Panc1 (cell line): ENCODE measurements at regions not wholly inside any gene's neighbourhood (a gene's known extent, or its start where the extent isn't known, plus 50 kb on each side); places are given as distances from the start of the nearest gene placed in this dataset.

Source experiments
- ATAC-seq: fragments of 200-7000 bp; cut with Tn5 transposase; 2 replicates; pipeline ENCODE4 v1.9.1; 2020; ENCODE audit warnings: mild to moderate bottlenecking, moderate library complexity
- BruUV-seq: library from RNA; stranded (reverse); fragments of 400-500 nt; replicated peaks from 2 replicates; lab custom pipeline; 2021; lab: Mats Ljungman, UMichigan
- CTCF ChIA-PET: fragments of 300-600 bp; sonication (Branson Sonifier 250); formaldehyde crosslinking; loops from one replicate; lab custom pipeline; 2022; ENCODE audit warnings: antibody characterized with exemption; lab: Charles Lee
- POLR2A ChIA-PET: fragments of 300-600 bp; sonication (Branson Sonifier 250); formaldehyde crosslinking; loops from one replicate; lab custom pipeline; 2022; ENCODE audit warnings: antibody characterized with exemption; lab: Charles Lee
- DNase-seq: peaks from one replicate; pipeline ENCODE4 v3.0.0-alpha.2; 2010; ENCODE audit warnings: low read depth, low spot score
- H3K27ac ChIP-seq: 2 replicates; pipeline ENCODE4 v1.5.1; 2011; ENCODE audit warnings: mild to moderate bottlenecking, low read length, inconsistent platforms
- H3K27me3 ChIP-seq: fragments of 200-500 bp; sonication (Bioruptor generic); 2 replicates; pipeline ENCODE4 v1.6.0; 2014; ENCODE audit warnings: low read length, inconsistent platforms; ENCODE audit not compliant: control insufficient read depth, insufficient read depth
- H3K36me3 ChIP-seq: fragments of 200-500 bp; sonication (Bioruptor generic); 2 replicates; pipeline ENCODE4 v1.5.1; 2014; ENCODE audit warnings: inconsistent platforms, mild to moderate bottlenecking, low read length, moderate library complexity; ENCODE audit not compliant: control insufficient read depth, insufficient read depth
- H3K4me1 ChIP-seq: 2 replicates; pipeline ENCODE4 v1.5.1; 2011; ENCODE audit warnings: inconsistent platforms, mild to moderate bottlenecking, low read length, moderate library complexity; ENCODE audit not compliant: control insufficient read depth, insufficient read depth
- H3K4me3 ChIP-seq, 2 experiments: 2 replicates each; pipeline ENCODE4 v1.5.1; 2011 to 2012; ENCODE audit warnings: low read depth in 2 of 2, low read length in 2 of 2, mild to moderate bottlenecking in 2 of 2, inconsistent platforms in 1 of 2, moderate library complexity in 1 of 2
- H3K9me3 ChIP-seq: fragments of 200-500 bp; sonication (Bioruptor generic); 2 replicates; pipeline ENCODE4 v1.5.1; 2014; ENCODE audit warnings: low read depth, mild to moderate bottlenecking, inconsistent platforms, low read length, moderate library complexity; ENCODE audit not compliant: control insufficient read depth, insufficient read depth
- CTCF ChIP-seq: fragments of 450-650 bp; IDR thresholded peaks from 2 replicates; pipeline ENCODE4 v1.5.1; 2017; ENCODE audit warnings: mild to moderate bottlenecking
- POLR2AphosphoS5 ChIP-seq: IDR thresholded peaks from 2 replicates; pipeline ENCODE4 v1.6.1; 2012; ENCODE audit warnings: mild to moderate bottlenecking, low read depth, low read length, moderate library complexity
- REST ChIP-seq, 2 experiments: IDR thresholded peaks; 2 replicates each; pipeline ENCODE4 v1.6.1; 2011 to 2012; ENCODE audit warnings: low read depth in 2 of 2, control low read depth in 1 of 2, low read length in 1 of 2, mild to moderate bottlenecking in 1 of 2, moderate library complexity in 1 of 2; ENCODE audit not compliant: insufficient read depth in 1 of 2
- SIN3A ChIP-seq: IDR thresholded peaks from 2 replicates; pipeline ENCODE4 v1.6.1; 2012; ENCODE audit warnings: low read depth, mild to moderate bottlenecking, low read length, moderate library complexity, borderline replicate concordance; ENCODE audit not compliant: insufficient read depth
- TCF7L2 ChIP-seq: IDR thresholded peaks from 2 replicates; pipeline ENCODE4 v1.6.1; 2011; ENCODE audit warnings: mild to moderate bottlenecking, low read depth, low read length, inconsistent platforms
- in situ Hi-C: cut with HindIII; loops from 2 replicates; pipeline ENCODE4 v1.10.0; 2016; ENCODE audit warnings: low sequenced_read_pairs, low pct_unique_long_range_greater_than_20kb
- intact Hi-C: fragments of 100-400 bp; cut with micrococcal nuclease; formaldehyde crosslinking; loops from one replicate; pipeline ENCODE4 v1.10.0; 2022; ENCODE audit not compliant: unreplicated experiment

GRCh38 chr15:93640411-93640962 is 551.5 kb upstream of the RGMA start:
- DNase-seq (no peak), ATAC-seq (no peak)
- ChIA-PET POLR2A (no interaction called here), CTCF (no interaction called here)
- intact Hi-C loops, result no loop called here
- Histone ChIP-seq H3K4me1 (no peaks in the 10 kb centered on the region), H3K36me3 (no peaks in the 10 kb centered on the region), H3K27ac (no peak overlapping the region), H3K4me3 (no peak overlapping the region), H3K9me3 (no peaks in the 10 kb centered on the region), H3K27me3 (no peaks in the 10 kb centered on the region)
- no peak for TF ChIP-seq CTCF
- TF ChIP-seq TCF7L2, result no peak
- no peak for TF ChIP-seq SIN3A
- TF ChIP-seq POLR2AphosphoS5, result no peak
- TF ChIP-seq REST (IDR thresholded peaks at IDR 0.05; ENCODE audit: insufficient read depth in 1 of 2, low read depth in 2 of 2, low read length in 1 of 2), result no peak
- no TSS peak for BruUV-seq
- in situ Hi-C loops, result no loop called here

GRCh38 chr15:93631958-93632618 is 543.1 kb upstream of the RGMA start:
- H3K36me3 ChIP-seq, result no peaks in the 10 kb centered on the region
- no peaks in the 10 kb centered on the region for H3K9me3 ChIP-seq
- no TSS peak for BruUV-seq
- ChIA-PET CTCF (no interaction called here), POLR2A (interaction anchor here (0.6 kb wide), 1 partner anchor 35 kb away, joined by 4 read pairs; no protein-coding TSS in a partner anchor)
- H3K4me3 ChIP-seq, result no peak overlapping the region
- intact Hi-C loops (no loop called here), in situ Hi-C loops (no loop called here)
- TF ChIP-seq REST (IDR thresholded peaks at IDR 0.05; ENCODE audit: insufficient read depth in 1 of 2, low read depth in 2 of 2, low read length in 1 of 2) (no peak), CTCF (no peak), TCF7L2 (no peak), SIN3A (no peak)
- H3K4me1 ChIP-seq, result no peaks in the 10 kb centered on the region
- H3K27me3 ChIP-seq, result no peaks in the 10 kb centered on the region
- DNase-seq, result no peak
- H3K27ac ChIP-seq, result no peak overlapping the region
- ATAC-seq, result no peak
